Small intestine (tissue), 7 donors: ENCODE measurements at regions not wholly inside any gene's neighbourhood (a gene's known extent, or its start where the extent isn't known, plus 50 kb on each side); places are given as distances from the start of the nearest gene placed in this dataset.

Experiments used
- DNase-seq, 2 donors: peaks; one replicate each; pipeline versions ENCODE4 v3.0.0 to v3.0.0-alpha.2; 2013
- FAIRE-seq: peaks from 2 replicates; lab custom pipeline; 2012; peaks lifted over from hg19 to GRCh38; lab: Jason Lieb, UNC
- H3K27ac ChIP-seq, 3 donors: one replicate each; pipeline ENCODE4 v1.5.1; 2013; ENCODE audit warnings: low read length in 2 of 3, mild to moderate bottlenecking in 2 of 3, control low read depth in 1 of 3, inconsistent platforms in 1 of 3, low read depth in 1 of 3, moderate library complexity in 1 of 3
- H3K27me3 ChIP-seq, 3 donors: one replicate each; pipeline ENCODE4 v1.6.1; 2013; ENCODE audit warnings: low read length in 3 of 3, inconsistent platforms in 1 of 3; ENCODE audit not compliant: control insufficient read depth in 3 of 3, insufficient read depth in 3 of 3
- H3K36me3 ChIP-seq, 3 donors: one replicate each; pipeline ENCODE4 v1.6.1; 2013; ENCODE audit warnings: low read length in 3 of 3, inconsistent platforms in 1 of 3, low read depth in 1 of 3, mild to moderate bottlenecking in 1 of 3, moderate library complexity in 1 of 3; ENCODE audit not compliant: control insufficient read depth in 3 of 3, insufficient read depth in 2 of 3
- H3K4me1 ChIP-seq, 3 donors: one replicate each; pipeline ENCODE4 v1.6.1; 2013; ENCODE audit warnings: low read length in 2 of 3, inconsistent platforms in 1 of 3, low read depth in 1 of 3, mild to moderate bottlenecking in 1 of 3, moderate library complexity in 1 of 3; ENCODE audit not compliant: control insufficient read depth in 3 of 3, insufficient read depth in 2 of 3
- H3K4me3 ChIP-seq, 3 donors: one replicate each; pipeline ENCODE4 v1.5.1; 2013; ENCODE audit warnings: low read length in 3 of 3, control low read depth in 1 of 3, inconsistent platforms in 1 of 3, low read depth in 1 of 3, mild to moderate bottlenecking in 1 of 3, moderate library complexity in 1 of 3
- H3K9me3 ChIP-seq, 2 donors: one replicate each; pipeline ENCODE4 v1.6.1; 2013; ENCODE audit warnings: low read depth in 1 of 2, low read length in 1 of 2; ENCODE audit not compliant: control insufficient read depth in 2 of 2, insufficient read depth in 1 of 2
- WGBS, 3 donors: extraction: QIAGEN DNeasy Blood & Tissue Kit; methylation state at CpG; one replicate each; pipeline ENCODE4 v1.1.7; 2013; 5-methylcytosine and 5-hydroxymethylcytosine counted together
- donor health status: healthy with polysubstance abuse.
- donor health status: control.
- donor health status: control.
- donor health status: Bipolar disorder and iron deficiency.
- donor health status: healthy.

GRCh38 chr2:196278491-196278911, 107.1 kb upstream of the STK17B start:
- FAIRE-seq, result no peak
- WGBS, 3 donors, result 81 to 97% (median 91%) methylated on average over 10 of the region's 10 CpGs

DNA sequence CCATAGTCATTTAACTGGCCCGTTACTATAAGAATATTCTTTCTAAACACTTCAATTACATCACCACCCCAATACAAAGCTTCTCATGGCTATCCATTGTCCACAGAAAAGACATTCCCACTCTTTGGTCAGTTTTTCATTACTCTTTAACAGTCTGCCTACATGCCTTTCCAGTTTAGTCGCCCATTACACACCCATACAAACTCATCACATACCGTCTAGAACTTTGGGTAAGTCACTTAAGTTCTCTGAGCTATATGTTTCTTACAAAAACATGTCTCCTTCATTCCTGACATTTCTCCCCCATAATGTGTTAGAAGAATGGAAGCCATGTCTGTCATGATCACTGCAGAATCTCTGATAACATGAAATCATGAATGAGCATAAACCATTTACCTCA, 108.2 kb upstream of the STK17B start:
- no peak for DNase-seq
- Histone ChIP-seq H3K4me3 (no peak overlapping the region), H3K36me3 (no peaks in the 10 kb centered on the region), H3K27ac (no peak overlapping the region), H3K9me3 (no peaks in the 10 kb centered on the region), H3K4me1 (peaks cover 3 to 16% (median 4%) of the 10 kb centered on the region in 3 donors), H3K27me3 (no peaks in the 10 kb centered on the region)
- no peak for FAIRE-seq
- WGBS, 3 donors, result 92 to 98% (median 96%) methylated on average over 3 of the region's 3 CpGs

More at GRCh38 chr2:196278491-196278911, 107.1 kb upstream of the STK17B start:
- no peak overlapping the region for H3K27ac ChIP-seq
- H3K27me3 ChIP-seq, result no peaks in the 10 kb centered on the region
- no peaks in the 10 kb centered on the region for H3K36me3 ChIP-seq
- DNase-seq, result no peak
- H3K4me3 ChIP-seq, result no peak overlapping the region
- H3K4me1 ChIP-seq, result peaks cover 6 to 26% (median 8%) of the 10 kb centered on the region in 3 donors
- H3K9me3 ChIP-seq, result no peaks in the 10 kb centered on the region

GRCh38 chr2:196284144-196284844, 112.9 kb upstream of the STK17B start:
- Histone ChIP-seq H3K4me1 (no peaks in the 10 kb centered on the region), H3K4me3 (no peak overlapping the region), H3K27me3 (no peaks in the 10 kb centered on the region), H3K27ac (no peak overlapping the region), H3K9me3 (no peaks in the 10 kb centered on the region), H3K36me3 (no peaks in the 10 kb centered on the region)
- FAIRE-seq (no peak), DNase-seq (no peak)
- 76 to 89% (median 84%) methylated on average over 3 of the region's 3 CpGs for WGBS, 3 donors

DNA sequence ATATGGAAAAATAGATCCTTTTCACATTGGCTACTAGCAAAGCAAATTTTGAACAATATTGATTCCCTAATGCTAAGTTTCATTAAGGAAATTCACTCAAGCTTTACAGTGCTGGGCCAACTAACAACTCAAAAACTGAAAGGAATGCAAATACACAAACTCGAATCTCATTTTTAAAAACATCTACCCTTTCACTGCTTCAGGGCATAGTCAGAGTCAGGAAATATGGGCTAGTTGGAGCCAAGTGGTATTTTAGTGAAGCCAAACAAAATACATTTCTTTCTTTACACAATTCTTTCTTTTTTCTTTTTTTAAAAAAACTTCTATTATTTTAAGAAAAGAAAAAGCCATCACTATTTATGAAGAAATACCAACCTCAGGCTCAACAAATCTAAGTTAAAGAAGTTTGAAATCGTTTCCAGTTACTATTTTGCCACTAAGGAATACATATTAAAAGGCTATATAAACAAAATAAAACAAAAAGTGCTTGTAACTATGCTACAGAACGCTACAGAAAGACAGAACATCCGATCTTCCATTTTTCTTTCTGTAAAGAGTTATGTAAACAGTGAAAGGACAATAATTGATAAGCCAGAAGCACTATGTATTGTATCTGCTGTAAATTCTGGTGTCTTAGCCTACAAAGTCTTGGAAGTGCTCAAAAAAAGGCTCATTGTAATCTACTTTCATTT, 113.6 kb upstream of the STK17B start:
- H3K27ac ChIP-seq, result no peak overlapping the region
- no peaks in the 10 kb centered on the region for H3K4me1 ChIP-seq
- no peak overlapping the region for H3K4me3 ChIP-seq
- FAIRE-seq, result no peak
- no peak for DNase-seq
- no peaks in the 10 kb centered on the region for H3K9me3 ChIP-seq
- no peaks in the 10 kb centered on the region for H3K27me3 ChIP-seq
- WGBS, 3 donors, result 45 to 53% (median 47%) methylated on average over 4 of the region's 4 CpGs
- no peaks in the 10 kb centered on the region for H3K36me3 ChIP-seq

- H3K27ac ChIP-seq, result no peak overlapping the region
- H3K4me3 ChIP-seq, result no peak overlapping the region
- no peaks in the 10 kb centered on the region for H3K4me1 ChIP-seq
- H3K27me3 ChIP-seq, result no peaks in the 10 kb centered on the region
- no peaks in the 10 kb centered on the region for H3K36me3 ChIP-seq
- DNase-seq (no peak), FAIRE-seq (no peak)
- no peaks in the 10 kb centered on the region for H3K9me3 ChIP-seq
Observed at GRCh38 chr2:196286821-196287220, 115.4 kb upstream of the STK17B start.

DNA sequence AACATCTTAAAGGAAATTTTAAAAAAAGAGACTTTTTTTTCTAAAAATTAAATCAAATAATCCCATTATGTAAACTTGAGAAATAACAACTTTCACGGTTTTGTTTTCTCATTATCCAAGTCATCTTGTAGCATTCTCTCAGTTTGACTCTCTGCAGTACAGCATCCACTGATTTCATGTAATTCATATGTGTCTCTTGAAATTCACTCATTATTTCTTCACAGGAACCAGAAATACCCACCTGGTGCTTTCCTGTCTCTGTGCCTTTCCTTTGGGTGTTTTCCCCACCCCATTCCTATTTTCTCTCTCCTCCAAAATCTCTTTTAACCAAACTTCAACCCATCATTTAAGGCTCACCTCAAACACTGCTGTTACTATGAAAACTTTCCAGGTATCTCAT, 116.1 kb upstream of the STK17B start:
- H3K9me3 ChIP-seq, result no peaks in the 10 kb centered on the region
- no peaks in the 10 kb centered on the region for H3K4me1 ChIP-seq
- H3K27me3 ChIP-seq, result no peaks in the 10 kb centered on the region
- no peak overlapping the region for H3K4me3 ChIP-seq
- DNase-seq (no peak), FAIRE-seq (no peak)
- 61 to 79% (median 77%) methylated on average over 1 of the region's 1 CpG for WGBS, 3 donors
- no peaks in the 10 kb centered on the region for H3K36me3 ChIP-seq
- no peak overlapping the region for H3K27ac ChIP-seq

GRCh38 chr2:196288006-196288538, 116.7 kb upstream of the STK17B start:
- Histone ChIP-seq H3K27ac (no peak overlapping the region), H3K4me1 (no peaks in the 10 kb centered on the region), H3K9me3 (no peaks in the 10 kb centered on the region), H3K36me3 (no peaks in the 10 kb centered on the region), H3K27me3 (no peaks in the 10 kb centered on the region), H3K4me3 (no peak overlapping the region)
- FAIRE-seq (no peak), DNase-seq (no peak)
- WGBS, 3 donors, result 59 to 65% (median 61%) methylated on average over 5 of the region's 5 CpGs

DNA sequence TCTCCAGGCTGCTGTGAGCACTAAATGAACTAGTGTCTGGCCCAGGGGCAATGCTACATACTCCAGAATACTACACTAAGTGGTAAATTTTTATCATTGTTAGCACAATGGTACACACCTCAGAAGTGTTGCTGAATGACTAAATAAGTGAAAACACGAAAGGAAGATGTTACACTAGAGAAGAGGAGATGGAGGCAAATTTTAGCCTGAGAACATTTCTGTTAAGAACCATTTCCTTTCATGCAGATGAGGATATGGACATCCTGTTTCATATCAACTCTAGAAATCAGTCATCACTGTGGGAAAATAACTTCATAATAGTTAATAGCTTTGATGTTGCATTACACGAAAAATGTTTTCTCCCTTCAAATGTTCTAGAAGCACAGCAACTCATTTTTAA, 117.6 kb upstream of the STK17B start:
- no peak for DNase-seq
- Histone ChIP-seq H3K9me3 (no peaks in the 10 kb centered on the region), H3K36me3 (no peaks in the 10 kb centered on the region), H3K27ac (no peak overlapping the region), H3K27me3 (no peaks in the 10 kb centered on the region), H3K4me1 (no peaks in the 10 kb centered on the region), H3K4me3 (no peak overlapping the region)
- 53 to 76% (median 57%) methylated on average over 2 of the region's 2 CpGs for whole genome bisulfite sequencing, 3 donors
- FAIRE-seq, result no peak
